ENCODE measurements at regions not wholly inside any gene's neighbourhood (a gene's known extent, or its start where the extent isn't known, plus 50 kb on each side); places are given as distances from the start of the nearest gene placed in this dataset.

GRCh38 chr5:68739752-68740151 lies 354.1 kb upstream of the SLC30A5 start:
- Mint-ChIP-seq H3K27ac (no peak overlapping the region), H3K27me3 (ENCODE audit: low read depth in 3 of 3) (peaks cover 0 to 3% (median 3%) of the 10 kb centered on the region in 3 donors), H3K36me3 (no peaks in the 10 kb centered on the region), H3K4me3 (no peak overlapping the region), H3K4me1 (no peaks in the 10 kb centered on the region), H3K9me3 (peaks cover 2 to 9% (median 6%) of the 10 kb centered on the region in 7 donors)
- Histone ChIP-seq H3K9ac (ENCODE audit: insufficient read depth, low read length, poor library complexity, severe bottlenecking) (no peak overlapping the region), H4K20me1 (ENCODE audit: insufficient read depth, low read length) (no peaks in the 10 kb centered on the region), H3K79me2 (ENCODE audit: insufficient read depth, low read length) (no peaks in the 10 kb centered on the region), H3K4me2 (replicated peaks; ENCODE audit: extremely low read depth, low read length, poor library complexity, severe bottlenecking) (no peak overlapping the region), H3K4me3 (replicated peaks in 1 of 3; ENCODE audit: low read depth in 2 of 3, low read length in 3 of 3) (no peak overlapping the region), H3K27me3 (ENCODE audit: control insufficient read depth in 2 of 2, insufficient read depth in 2 of 2, low read length in 2 of 2) (no peaks in the 10 kb centered on the region), H3K36me3 (replicated peaks in 1 of 2; ENCODE audit: control insufficient read depth in 1 of 2, insufficient read depth in 2 of 2, low read length in 2 of 2) (no peaks in the 10 kb centered on the region), H3K9me3 (replicated peaks in 1 of 2; ENCODE audit: control insufficient read depth in 1 of 2, insufficient read depth in 1 of 2, low read length in 2 of 2) (no peaks in the 10 kb centered on the region), H2AFZ (ENCODE audit: insufficient read depth, low read depth, low read length, poor library complexity, severe bottlenecking) (no peak overlapping the region), H3K27ac (ENCODE audit: low read depth in 1 of 2, low read length in 2 of 2) (no peak overlapping the region), H3K4me1 (ENCODE audit: control insufficient read depth in 1 of 2, insufficient read depth in 2 of 2, low read length in 2 of 2) (no peaks in the 10 kb centered on the region)
- intact Hi-C loops (cut with micrococcal nuclease): no loop called here
- no peak for DNase-seq
- TF ChIP-seq CTCF (IDR thresholded peaks at IDR 0.05): no peak
- 100% methylated on average over 2 of the region's 5 CpGs for WGBS (ENCODE audit: insufficient coverage)

GRCh38 chr5:68740226-68740910 lies 353.4 kb upstream of the SLC30A5 start:
- Histone ChIP-seq H3K27me3 (ENCODE audit: control insufficient read depth in 2 of 2, insufficient read depth in 2 of 2, low read length in 2 of 2) (no peaks in the 10 kb centered on the region), H3K4me2 (replicated peaks; ENCODE audit: extremely low read depth, low read length, poor library complexity, severe bottlenecking) (no peak overlapping the region), H3K79me2 (ENCODE audit: insufficient read depth, low read length) (no peaks in the 10 kb centered on the region), H3K9me3 (replicated peaks in 1 of 2; ENCODE audit: control insufficient read depth in 1 of 2, insufficient read depth in 1 of 2, low read length in 2 of 2) (no peaks in the 10 kb centered on the region), H2AFZ (ENCODE audit: insufficient read depth, low read depth, low read length, poor library complexity, severe bottlenecking) (no peak overlapping the region), H4K20me1 (ENCODE audit: insufficient read depth, low read length) (no peaks in the 10 kb centered on the region), H3K9ac (ENCODE audit: insufficient read depth, low read length, poor library complexity, severe bottlenecking) (no peak overlapping the region), H3K4me3 (replicated peaks in 1 of 3; ENCODE audit: low read depth in 2 of 3, low read length in 3 of 3) (no peak overlapping the region), H3K4me1 (ENCODE audit: control insufficient read depth in 1 of 2, insufficient read depth in 2 of 2, low read length in 2 of 2) (no peaks in the 10 kb centered on the region), H3K36me3 (replicated peaks in 1 of 2; ENCODE audit: control insufficient read depth in 1 of 2, insufficient read depth in 2 of 2, low read length in 2 of 2) (no peaks in the 10 kb centered on the region), H3K27ac (ENCODE audit: low read depth in 1 of 2, low read length in 2 of 2) (no peak overlapping the region)
- H3K36me3 Mint-ChIP-seq: no peaks in the 10 kb centered on the region
- H3K27me3 Mint-ChIP-seq (ENCODE audit: low read depth in 3 of 3): peaks cover 0 to 3% (median 3%) of the 10 kb centered on the region in 3 donors
- no peak overlapping the region for H3K27ac Mint-ChIP-seq
- intact Hi-C loops (cut with micrococcal nuclease): no loop called here
- no peaks in the 10 kb centered on the region for H3K4me1 Mint-ChIP-seq
- no peak for DNase-seq
- WGBS (ENCODE audit: insufficient coverage): 100% methylated on average over 2 of the region's 6 CpGs
- H3K4me3 Mint-ChIP-seq: no peak overlapping the region
- peaks cover 2 to 9% (median 6%) of the 10 kb centered on the region in 7 donors for H3K9me3 Mint-ChIP-seq
- TF ChIP-seq CTCF (IDR thresholded peaks at IDR 0.05): no peak

All from CD14-positive monocyte (primary cell).